ENCODE measurements at regions not wholly inside any gene's neighbourhood (a gene's known extent, or its start where the extent isn't known, plus 50 kb on each side); places are given as distances from the start of the nearest gene placed in this dataset.
"Not testable (repeated sequence)": the region's sequence is repeated elsewhere in the genome, so short reads cannot be mapped to it uniquely, and the experiment has no call there.

DNA sequence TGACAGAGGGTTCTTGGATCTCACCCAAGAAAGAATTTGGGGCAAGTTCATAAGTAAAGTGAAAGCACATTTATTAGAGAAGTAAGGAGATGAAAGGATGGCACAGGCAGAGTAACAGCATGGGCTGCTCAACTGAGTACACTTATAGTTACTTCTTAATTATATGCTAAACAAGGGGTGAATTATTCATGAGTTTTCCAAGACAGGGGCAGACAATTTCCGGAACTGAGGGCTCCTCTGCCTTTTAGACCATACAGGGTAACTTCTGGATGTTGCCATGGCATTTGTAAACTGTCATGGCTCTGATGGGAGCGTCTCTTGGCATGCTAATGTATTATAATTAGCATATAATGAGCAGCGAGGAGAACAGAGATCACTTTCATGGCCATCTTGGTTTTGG lies 221.2 kb upstream of the STT3B start:
- H3K4me3 ChIP-seq: no peak overlapping the region
- intact Hi-C loops (cut with DNase I): no loop called here
- H3K4me1 ChIP-seq: no peaks in the 10 kb centered on the region
- DNase-seq (no peak), ATAC-seq (no peak)
- no peaks in the 10 kb centered on the region for H3K9me3 ChIP-seq
- TF ChIP-seq, protein P1, sequence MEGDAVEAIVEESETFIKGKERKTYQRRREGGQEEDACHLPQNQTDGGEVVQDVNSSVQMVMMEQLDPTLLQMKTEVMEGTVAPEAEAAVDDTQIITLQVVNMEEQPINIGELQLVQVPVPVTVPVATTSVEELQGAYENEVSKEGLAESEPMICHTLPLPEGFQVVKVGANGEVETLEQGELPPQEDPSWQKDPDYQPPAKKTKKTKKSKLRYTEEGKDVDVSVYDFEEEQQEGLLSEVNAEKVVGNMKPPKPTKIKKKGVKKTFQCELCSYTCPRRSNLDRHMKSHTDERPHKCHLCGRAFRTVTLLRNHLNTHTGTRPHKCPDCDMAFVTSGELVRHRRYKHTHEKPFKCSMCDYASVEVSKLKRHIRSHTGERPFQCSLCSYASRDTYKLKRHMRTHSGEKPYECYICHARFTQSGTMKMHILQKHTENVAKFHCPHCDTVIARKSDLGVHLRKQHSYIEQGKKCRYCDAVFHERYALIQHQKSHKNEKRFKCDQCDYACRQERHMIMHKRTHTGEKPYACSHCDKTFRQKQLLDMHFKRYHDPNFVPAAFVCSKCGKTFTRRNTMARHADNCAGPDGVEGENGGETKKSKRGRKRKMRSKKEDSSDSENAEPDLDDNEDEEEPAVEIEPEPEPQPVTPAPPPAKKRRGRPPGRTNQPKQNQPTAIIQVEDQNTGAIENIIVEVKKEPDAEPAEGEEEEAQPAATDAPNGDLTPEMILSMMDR (IDR thresholded peaks at IDR 0.05): no peak
- H3K36me3 ChIP-seq: no peaks in the 10 kb centered on the region
- H3K27ac ChIP-seq: no peak overlapping the region
- no peaks in the 10 kb centered on the region for H3K27me3 ChIP-seq

DNA sequence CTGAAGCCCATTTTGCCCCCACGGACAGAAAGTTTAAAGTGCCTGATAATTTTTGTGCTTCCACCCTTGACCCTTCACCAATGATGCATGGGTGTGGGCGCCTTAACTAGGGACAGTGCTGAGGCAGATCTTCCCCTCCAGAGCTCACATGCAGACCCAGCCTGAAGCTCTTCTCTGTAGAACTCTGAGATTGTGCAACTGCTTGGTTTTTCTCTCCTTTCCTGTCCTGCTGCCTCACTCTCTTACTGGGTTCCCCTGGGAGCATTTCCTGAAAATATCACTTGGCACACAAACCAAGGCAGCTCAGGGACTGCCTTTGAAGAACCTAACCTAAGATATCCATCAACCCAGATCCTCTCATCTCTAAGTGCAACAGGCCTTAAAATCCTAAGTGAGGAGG lies 220.3 kb upstream of the STT3B start:
- Histone ChIP-seq H3K36me3 (no peaks in the 10 kb centered on the region), H3K4me3 (no peak overlapping the region), H3K4me1 (no peaks in the 10 kb centered on the region), H3K27me3 (no peaks in the 10 kb centered on the region), H3K9me3 (no peaks in the 10 kb centered on the region), H3K27ac (no peak overlapping the region)
- ATAC-seq: no peak
- DNase-seq: no peak
- TF ChIP-seq, protein P1 (IDR thresholded peaks at IDR 0.05): no peak
- intact Hi-C loops (cut with DNase I): no loop called here

DNA sequence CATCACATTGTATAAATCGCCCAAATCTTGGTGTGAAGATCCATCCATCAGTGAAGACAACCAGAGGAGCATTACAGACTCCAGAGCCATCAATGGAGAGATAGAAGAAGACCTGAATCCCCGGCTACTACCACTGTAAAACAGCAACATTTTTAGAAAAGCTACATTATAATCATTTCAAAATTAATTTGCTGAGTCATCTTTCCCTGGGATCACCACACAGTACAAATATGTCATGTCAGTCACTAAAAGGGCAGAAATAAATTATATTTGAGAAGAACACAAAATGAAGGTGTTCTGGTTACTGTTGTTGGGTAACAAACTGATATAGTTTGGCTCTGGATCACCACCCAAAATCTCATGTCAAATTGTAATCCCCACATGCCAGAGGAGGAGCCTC lies 218.5 kb upstream of the STT3B start:
- DNase-seq (no peak), ATAC-seq (no peak)
- no peaks in the 10 kb centered on the region for H3K9me3 ChIP-seq
- no peak overlapping the region for H3K4me3 ChIP-seq
- H3K36me3 ChIP-seq: no peaks in the 10 kb centered on the region
- TF ChIP-seq, protein P1 (IDR thresholded peaks at IDR 0.05): no peak
- H3K27me3 ChIP-seq: no peaks in the 10 kb centered on the region
- H3K4me1 ChIP-seq: no peaks in the 10 kb centered on the region
- intact Hi-C loops (cut with DNase I): no loop called here
- H3K27ac ChIP-seq: no peak overlapping the region

DNA sequence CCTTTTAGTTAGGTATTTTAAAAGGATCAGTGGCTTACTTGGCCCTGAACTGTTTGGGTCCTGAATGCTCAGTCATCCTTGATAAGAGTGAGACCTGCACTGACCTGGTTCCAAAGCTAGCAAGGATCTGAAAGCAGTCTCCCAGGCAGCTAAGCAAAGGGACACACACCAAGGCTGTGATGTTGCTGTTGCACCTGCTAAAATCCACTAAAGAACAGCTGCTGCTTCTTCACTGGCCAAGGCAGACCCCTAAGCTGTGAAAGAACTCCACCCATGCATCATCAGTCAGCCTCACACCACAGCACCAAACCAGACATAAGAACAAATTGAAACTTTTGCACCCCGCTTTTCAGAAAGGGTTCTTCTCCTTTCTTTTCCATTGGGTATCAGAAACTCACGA lies 213.4 kb upstream of the STT3B start:
- TF ChIP-seq, protein P1 (IDR thresholded peaks at IDR 0.05): no peak
- Histone ChIP-seq H3K9me3 (no peaks in the 10 kb centered on the region), H3K27me3 (no peaks in the 10 kb centered on the region), H3K4me1 (no peaks in the 10 kb centered on the region), H3K27ac (no peak overlapping the region), H3K36me3 (no peaks in the 10 kb centered on the region), H3K4me3 (no peak overlapping the region)
- intact Hi-C loops (cut with DNase I): no loop called here
- no peak for DNase-seq
- no peak for ATAC-seq

DNA sequence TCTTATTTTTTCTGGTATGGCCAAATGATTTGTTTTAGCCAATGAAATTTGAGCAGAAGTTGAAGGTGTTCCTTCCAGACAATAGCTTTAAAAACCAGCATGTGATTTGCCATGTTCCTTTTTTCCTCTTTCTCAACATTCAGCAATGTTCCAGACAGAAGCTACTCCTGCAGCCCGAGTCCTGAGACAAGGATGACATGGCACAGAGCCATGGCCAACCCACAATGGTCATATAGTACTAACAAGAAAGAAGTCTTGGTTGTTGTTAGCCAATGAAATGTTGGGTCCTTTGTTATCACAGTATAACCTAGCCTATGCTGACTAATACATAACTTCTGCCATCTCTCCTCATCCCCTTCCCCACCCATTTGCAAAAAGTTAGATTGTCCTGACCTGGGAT lies 211.1 kb upstream of the STT3B start:
- intact Hi-C loops (cut with DNase I): no loop called here
- H3K9me3 ChIP-seq: no peaks in the 10 kb centered on the region
- no peak for DNase-seq
- H3K4me1 ChIP-seq: no peaks in the 10 kb centered on the region
- ATAC-seq: no peak
- no peaks in the 10 kb centered on the region for H3K27me3 ChIP-seq
- TF ChIP-seq, protein P1 (IDR thresholded peaks at IDR 0.05): no peak
- H3K27ac ChIP-seq: no peak overlapping the region
- H3K36me3 ChIP-seq: no peaks in the 10 kb centered on the region
- no peak overlapping the region for H3K4me3 ChIP-seq

DNA sequence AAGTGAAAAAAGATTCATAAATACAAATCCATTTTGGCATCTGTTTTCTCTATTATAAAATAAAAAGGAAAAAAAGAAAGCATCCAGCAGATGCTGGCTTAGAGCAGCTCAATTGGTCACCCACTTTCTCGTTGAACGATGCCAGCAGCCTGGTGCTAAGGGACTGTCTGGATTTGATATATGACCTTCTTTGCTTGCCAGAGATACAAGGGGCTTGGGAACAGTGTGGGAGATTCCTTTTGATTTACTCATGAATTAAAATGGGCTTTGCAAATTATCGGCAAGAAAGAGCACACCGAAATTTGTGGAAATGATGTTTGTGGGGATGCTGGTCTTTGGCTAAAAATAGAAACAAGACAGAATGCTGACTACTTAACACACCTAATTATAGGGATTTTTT lies 210.3 kb upstream of the STT3B start:
- H3K4me1 ChIP-seq: no peaks in the 10 kb centered on the region
- H3K9me3 ChIP-seq: no peaks in the 10 kb centered on the region
- H3K4me3 ChIP-seq: no peak overlapping the region
- intact Hi-C loops (cut with DNase I): no loop called here
- no peaks in the 10 kb centered on the region for H3K27me3 ChIP-seq
- no peak overlapping the region for H3K27ac ChIP-seq
- DNase-seq: no peak
- ATAC-seq: no peak
- H3K36me3 ChIP-seq: no peaks in the 10 kb centered on the region
- TF ChIP-seq, protein P1 (IDR thresholded peaks at IDR 0.05): no peak

DNA sequence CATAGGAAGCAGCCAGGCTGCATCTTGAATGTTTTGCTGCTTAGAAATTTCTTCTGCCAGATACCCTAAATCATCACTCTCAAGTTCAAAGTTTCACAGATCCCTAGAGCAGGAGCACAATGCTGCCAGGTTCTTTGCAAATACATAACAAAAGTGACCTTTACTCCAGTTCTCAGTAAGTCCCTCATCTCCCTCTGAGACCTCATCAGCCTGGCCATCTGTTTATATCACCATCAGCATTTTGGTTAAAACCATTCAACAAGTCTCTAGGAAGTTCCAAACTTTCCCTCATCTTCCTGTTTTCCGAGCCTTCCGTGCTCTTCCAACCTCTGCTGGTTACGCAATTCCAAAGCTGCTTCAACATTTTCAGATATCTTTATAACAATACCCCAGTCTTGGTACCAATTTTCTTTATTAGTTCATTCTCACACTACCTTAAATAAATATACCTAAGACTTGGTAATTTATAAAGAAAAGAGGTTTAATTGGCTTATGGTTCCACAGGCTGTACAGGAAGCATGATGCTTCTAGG lies 204.8 kb upstream of the STT3B start:
- H3K4me1 ChIP-seq; ATAC-seq; H3K27ac ChIP-seq; H3K4me3 ChIP-seq; H3K27me3 ChIP-seq; DNase-seq; H3K36me3 ChIP-seq; intact Hi-C loops (cut with DNase I); H3K9me3 ChIP-seq: not testable (repeated sequence)
